GM20000 (cell line): ENCODE measurements at regions not wholly inside any gene's neighbourhood (a gene's known extent, or its start where the extent isn't known, plus 50 kb on each side); places are given as distances from the start of the nearest gene placed in this dataset.
"Not testable (repeated sequence)": the region's sequence is repeated elsewhere in the genome, so short reads cannot be mapped to it uniquely, and the experiment has no call there.

Source experiments
- DNase-seq: peaks from one replicate; pipeline ENCODE4 v3.0.0; 2012; ENCODE audit warnings: low spot score
- TF ChIP-seq, protein P1 (sequence below): IDR thresholded peaks from 2 replicates; pipeline ENCODE4 v1.5.1; 2012; ENCODE audit warnings: mild to moderate bottlenecking, control low read depth; ENCODE audit errors: extremely low read depth, missing control alignments

DNA sequence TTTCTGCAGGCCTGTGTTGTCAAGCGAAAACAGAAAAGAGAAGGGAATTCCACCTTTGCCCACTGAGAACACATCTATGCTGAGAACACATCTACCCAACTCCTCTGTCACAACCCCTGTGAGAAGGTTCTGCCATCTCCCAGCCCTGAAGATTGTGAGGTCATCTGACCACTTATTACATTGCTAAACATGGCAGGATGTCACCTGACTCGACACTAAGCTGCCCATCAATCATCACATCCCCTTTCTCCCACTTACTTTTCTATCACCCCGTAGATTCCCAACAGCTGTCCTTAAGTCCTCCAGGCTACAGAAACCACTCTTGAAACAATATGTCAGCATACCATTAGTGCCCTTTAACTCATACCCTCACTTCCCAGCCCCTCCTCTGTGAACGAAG lies 64.2 kb upstream of the PRSS3 start:
- TF ChIP-seq, protein P1, sequence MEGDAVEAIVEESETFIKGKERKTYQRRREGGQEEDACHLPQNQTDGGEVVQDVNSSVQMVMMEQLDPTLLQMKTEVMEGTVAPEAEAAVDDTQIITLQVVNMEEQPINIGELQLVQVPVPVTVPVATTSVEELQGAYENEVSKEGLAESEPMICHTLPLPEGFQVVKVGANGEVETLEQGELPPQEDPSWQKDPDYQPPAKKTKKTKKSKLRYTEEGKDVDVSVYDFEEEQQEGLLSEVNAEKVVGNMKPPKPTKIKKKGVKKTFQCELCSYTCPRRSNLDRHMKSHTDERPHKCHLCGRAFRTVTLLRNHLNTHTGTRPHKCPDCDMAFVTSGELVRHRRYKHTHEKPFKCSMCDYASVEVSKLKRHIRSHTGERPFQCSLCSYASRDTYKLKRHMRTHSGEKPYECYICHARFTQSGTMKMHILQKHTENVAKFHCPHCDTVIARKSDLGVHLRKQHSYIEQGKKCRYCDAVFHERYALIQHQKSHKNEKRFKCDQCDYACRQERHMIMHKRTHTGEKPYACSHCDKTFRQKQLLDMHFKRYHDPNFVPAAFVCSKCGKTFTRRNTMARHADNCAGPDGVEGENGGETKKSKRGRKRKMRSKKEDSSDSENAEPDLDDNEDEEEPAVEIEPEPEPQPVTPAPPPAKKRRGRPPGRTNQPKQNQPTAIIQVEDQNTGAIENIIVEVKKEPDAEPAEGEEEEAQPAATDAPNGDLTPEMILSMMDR, result no peak
- no peak for DNase-seq

DNA sequence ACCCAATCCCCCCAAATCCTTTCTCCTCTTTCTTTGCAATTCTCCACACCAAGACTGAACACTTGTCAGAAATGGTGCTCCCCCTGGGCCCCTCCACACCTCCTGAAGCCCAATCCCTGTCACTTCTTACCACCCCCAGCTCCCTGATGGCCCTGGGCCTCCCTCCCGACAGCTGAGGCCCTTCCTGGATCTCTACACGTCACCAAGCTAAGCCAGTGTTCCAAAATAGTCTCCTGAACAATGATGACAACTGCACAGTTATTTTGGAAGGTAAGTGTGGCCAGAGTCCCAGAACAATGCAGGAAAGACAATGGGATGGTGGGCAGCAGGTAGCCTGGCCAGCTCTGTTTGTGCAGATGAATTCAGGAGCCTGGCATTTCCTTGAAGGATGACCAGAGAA lies 63.7 kb upstream of the PRSS3 start:
- TF ChIP-seq, protein P1, result no peak
- DNase-seq, result no peak

DNA sequence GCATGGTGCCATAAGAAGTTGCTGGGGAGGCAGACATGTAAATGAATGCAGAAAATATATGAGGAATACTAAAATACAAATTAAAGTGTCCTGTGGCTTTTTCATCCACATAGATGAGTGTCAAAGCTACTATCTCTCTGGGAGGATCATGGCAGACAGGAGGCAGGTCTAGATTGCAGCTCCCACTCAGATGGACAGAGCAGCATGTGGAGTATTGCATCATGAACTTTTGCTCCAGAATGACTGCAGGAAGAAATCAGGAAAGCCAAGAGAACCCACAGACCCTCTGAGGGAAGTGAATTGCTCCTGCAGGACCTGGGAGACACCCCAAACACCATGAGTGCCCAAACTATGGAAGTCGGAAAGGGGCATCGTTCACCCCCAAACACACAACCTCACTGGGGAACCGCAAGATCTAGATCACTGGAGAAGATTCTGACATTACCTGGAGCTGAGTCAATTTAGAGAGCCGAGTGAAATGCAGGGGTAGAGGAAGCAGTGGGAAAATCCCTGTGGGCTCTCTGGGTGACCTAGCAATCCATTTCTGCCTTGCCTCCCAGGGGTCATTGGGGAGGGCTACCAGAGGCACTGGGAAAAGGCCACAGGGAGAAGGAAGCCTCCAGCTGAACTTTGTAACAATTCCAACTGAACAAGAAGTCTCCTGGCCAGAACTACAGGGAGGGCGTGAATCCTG lies 61.0 kb upstream of the PRSS3 start:
- DNase-seq, result not testable (repeated sequence)

DNA sequence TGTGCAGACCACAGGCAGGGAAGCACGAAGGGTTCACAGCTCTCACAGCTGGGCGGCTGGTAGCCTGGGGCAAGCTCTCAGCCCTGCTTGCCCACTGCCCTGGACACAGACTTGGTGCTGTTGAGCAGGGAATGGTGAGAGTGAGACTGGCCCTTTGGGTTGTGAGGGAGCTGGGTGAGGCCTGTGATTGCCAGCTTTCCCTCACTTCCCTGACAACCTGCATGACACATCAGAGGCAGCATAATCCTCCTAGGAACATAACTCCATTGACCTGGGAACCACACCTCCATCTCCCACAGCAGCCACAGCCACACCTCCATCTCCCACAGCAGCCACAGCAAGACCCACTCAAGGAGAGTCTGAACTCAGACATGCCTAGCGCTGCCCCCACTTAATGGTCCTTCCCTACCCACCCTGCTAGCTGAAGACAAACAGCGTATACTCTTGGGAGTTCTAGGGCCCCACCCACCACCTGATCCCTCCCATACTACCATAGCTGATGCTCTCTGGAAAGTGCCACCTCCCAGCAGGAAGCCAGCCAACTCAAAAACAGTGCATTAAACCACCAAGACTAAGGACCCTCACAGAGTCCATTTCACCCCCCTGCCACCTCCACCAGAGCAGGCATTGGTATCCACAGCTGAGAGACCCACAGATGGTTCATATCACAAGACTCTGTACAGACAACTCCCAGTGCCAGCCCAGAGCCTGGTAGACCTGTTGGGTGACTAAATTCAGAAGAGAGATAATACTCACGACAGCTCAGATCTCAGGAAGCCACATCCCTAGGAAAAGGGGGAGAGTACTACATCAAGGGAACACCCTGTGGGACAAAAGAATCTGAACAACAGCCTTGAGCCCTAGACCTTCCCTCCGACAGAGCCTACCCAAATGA lies 60.2 kb upstream of the PRSS3 start:
- not testable (repeated sequence) for DNase-seq

DNA sequence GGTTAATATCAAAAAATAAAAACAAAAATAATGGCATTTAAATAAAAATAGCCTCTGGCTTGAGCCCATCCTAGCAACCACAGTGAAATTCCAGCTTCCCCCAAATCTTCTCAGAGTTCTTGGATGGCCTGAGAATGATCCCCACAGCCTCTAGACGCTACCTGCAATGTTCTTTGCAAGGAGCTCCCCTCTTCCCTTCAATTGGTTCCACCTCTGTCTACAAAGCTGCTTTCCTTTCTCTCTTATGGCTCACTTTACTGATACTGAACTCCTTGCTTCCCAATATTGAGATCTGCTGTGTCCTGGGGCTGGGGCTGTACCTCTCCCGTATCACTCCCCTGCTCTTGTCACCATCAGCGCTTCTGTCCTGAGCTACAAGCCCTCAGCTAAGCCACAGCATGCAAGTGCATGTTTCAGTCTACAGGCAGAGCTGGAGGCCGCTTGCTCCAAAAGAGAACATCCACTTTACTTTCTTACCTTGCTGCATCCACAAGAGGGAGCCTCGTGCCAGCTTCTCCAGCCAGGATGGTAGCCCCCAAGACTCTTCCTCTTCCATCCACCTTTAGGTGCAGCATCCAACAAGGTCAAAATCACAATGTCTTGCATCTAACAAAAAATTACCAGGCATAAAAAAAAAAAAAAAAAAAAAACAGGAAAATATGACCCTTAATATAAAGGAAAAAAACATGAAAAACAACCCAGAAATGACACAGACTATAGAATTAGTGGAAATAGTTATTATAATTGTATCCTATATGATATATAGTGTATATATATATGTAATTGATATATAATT lies 57.4 kb upstream of the PRSS3 start:
- TF ChIP-seq, protein P1, result peak; percentile 65

DNA sequence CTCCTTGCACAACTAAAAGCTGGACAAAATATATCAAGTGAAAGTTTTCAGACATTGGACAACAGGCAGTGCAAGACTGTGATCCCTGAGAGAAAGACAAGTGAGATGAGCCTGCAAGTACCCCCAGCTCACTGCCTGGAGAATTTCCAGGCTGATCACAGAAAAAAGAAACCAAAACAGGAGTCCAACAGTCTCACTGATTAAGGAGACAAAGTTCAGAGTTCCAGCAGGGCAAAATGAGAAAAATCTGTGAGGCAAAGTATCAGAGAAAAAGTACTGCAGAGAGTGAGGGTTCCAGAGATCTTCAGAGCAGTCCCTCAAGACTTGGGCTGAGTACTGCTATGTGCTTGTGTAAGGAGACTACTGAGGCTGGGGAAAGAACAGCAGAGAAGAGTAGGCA lies 56.0 kb upstream of the PRSS3 start:
- TF ChIP-seq, protein P1, result no peak
- DNase-seq, result no peak

More for the DNA sequence above, 57.4 kb upstream of the PRSS3 start:
- peak; percentile 38 for DNase-seq

DNA sequence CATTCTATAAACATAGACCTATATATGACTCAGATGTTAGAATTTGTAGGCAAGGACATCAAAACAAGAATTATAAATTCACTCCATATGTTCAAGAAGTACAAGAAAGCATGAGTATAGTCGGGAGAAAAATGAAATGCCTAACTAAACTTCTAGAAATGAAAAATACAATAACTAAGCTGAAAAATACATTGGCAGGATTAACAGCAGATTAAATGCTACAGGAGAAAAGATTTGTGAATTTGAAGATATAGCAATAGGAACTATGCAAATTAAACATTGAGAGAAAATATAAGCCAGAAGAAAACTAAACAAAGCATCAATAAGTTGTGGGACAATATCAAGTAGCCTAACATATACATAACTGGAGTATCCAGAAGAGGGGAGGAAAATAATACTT lies 55.3 kb upstream of the PRSS3 start:
- DNase-seq, result no peak
- TF ChIP-seq, protein P1, result no peak

DNA sequence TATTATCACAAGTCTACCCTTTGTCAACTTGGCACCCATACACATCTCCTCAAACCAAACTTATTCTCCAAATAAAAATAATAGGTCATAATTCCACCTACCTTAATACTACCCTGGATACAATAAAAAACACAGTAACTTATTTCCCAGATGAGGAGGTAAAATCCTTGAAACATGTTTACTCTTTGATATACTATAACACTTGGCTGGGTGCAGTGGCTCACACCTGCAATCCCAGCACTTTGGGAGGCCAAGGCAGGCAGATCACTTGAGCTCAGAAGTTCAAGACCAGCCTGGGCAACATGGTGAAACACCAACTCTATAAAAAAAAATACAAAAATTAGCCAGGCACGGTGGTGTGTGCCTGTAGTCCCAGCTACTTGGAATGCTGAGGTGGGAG lies 54.4 kb upstream of the PRSS3 start:
- not testable (repeated sequence) for DNase-seq
